ENCODE measurements at regions not wholly inside any gene's neighbourhood (a gene's known extent, or its start where the extent isn't known, plus 50 kb on each side); places are given as distances from the start of the nearest gene placed in this dataset.

DNA sequence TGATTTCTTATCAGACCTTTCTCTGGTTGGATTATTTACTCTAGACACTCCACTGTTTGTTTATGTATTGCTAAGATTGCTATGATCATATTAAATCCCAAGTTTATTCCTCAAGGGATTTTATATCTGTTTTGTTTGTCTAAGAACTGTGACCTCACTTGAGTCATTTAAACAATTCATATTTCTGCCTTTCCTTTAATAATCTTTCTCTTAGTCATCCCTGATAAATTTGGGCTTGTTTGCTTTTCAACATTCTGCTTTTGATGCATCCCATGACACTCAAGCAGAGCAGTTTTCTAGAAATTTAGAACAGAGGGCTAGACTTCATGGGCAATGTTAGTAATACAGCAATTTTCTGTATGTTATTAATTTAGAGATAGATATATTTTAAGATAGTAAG, 231.6 kb upstream of the TNC start:
- TF ChIP-seq, protein P1, sequence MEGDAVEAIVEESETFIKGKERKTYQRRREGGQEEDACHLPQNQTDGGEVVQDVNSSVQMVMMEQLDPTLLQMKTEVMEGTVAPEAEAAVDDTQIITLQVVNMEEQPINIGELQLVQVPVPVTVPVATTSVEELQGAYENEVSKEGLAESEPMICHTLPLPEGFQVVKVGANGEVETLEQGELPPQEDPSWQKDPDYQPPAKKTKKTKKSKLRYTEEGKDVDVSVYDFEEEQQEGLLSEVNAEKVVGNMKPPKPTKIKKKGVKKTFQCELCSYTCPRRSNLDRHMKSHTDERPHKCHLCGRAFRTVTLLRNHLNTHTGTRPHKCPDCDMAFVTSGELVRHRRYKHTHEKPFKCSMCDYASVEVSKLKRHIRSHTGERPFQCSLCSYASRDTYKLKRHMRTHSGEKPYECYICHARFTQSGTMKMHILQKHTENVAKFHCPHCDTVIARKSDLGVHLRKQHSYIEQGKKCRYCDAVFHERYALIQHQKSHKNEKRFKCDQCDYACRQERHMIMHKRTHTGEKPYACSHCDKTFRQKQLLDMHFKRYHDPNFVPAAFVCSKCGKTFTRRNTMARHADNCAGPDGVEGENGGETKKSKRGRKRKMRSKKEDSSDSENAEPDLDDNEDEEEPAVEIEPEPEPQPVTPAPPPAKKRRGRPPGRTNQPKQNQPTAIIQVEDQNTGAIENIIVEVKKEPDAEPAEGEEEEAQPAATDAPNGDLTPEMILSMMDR (optimal IDR thresholded peaks at IDR 0.05 in 1 of 3, IDR thresholded peaks at IDR 0.05 in 1 of 3, conservative IDR thresholded peaks at IDR 0.05 in 1 of 3; ENCODE audit: extremely low read depth in 1 of 3, insufficient read depth in 2 of 3, low read length in 3 of 3): no peak
- TF ChIP-seq EZH2 (IDR thresholded peaks at IDR 0.05; ENCODE audit: low read length): no peak
- Histone ChIP-seq H3K9ac (ENCODE audit: control insufficient read depth, extremely low read depth, insufficient read depth, low read length) (no peak overlapping the region), H3K9me3 (ENCODE audit: control insufficient read depth, low read depth, low read length) (no peaks in the 10 kb centered on the region), H4K20me1 (ENCODE audit: control insufficient read depth, extremely low read depth, insufficient read depth, low read length) (no peaks in the 10 kb centered on the region), H3K4me2 (ENCODE audit: control insufficient read depth, extremely low read depth, insufficient read depth, low read depth, low read length) (peak overlapping the region; percentile 10), H3K27ac (ENCODE audit: control insufficient read depth, insufficient read depth, low read length) (no peak overlapping the region), H3K27me3 (ENCODE audit: control insufficient read depth, extremely low read depth, insufficient read depth, low read length) (no peaks in the 10 kb centered on the region), H3K4me1 (ENCODE audit: control insufficient read depth, extremely low read depth, insufficient read depth, low read length) (peaks cover 16% of the 10 kb centered on the region), H3K79me2 (ENCODE audit: control insufficient read depth, insufficient read depth, low read length) (no peaks in the 10 kb centered on the region), H2AFZ (ENCODE audit: control insufficient read depth, low read length) (no peak overlapping the region), H3K4me3 (ENCODE audit: control insufficient read depth in 2 of 3, extremely low read depth in 1 of 3, insufficient read depth in 2 of 3, low read depth in 1 of 3, low read length in 3 of 3) (no peak overlapping the region), H3K9me1 (ENCODE audit: control insufficient read depth, extremely low read depth, insufficient read depth, low read length) (no peaks in the 10 kb centered on the region), H3K36me3 (ENCODE audit: control insufficient read depth in 2 of 2, extremely low read depth in 1 of 2, insufficient read depth in 2 of 2, low read length in 2 of 2) (no peaks in the 10 kb centered on the region)
- dilution Hi-C loops (cut with MboI; ENCODE audit: extremely low pct_ligation_motif_present, low sequenced_read_pairs): no loop called here
- no peak for FAIRE-seq
- no peak for DNase-seq (ENCODE audit: low read depth, low spot score)

DNA sequence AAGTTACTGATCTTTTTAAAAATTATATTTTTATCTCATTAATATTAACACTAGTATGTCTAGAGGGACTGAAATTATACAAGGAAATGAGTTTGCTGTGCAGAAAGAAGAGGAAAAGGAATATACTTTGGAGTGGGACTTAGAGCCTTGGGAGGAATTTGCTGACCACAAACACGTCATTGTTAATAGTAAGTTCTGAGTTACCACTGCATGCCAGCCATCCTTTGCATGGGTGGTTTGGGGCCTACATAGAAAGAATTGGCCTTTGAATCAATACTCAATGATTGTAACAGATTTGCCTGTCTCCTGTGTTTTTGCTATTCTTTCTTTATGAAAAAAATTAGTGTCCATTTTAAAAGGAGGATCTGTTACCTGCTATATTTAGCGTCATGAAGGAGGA, 232.6 kb upstream of the TNC start:
- DNase-seq (ENCODE audit: low read depth, low spot score) (no peak), FAIRE-seq (no peak)
- no peak overlapping the region for H3K4me2 ChIP-seq (ENCODE audit: control insufficient read depth, extremely low read depth, insufficient read depth, low read depth, low read length)
- H3K4me1 ChIP-seq (ENCODE audit: control insufficient read depth, extremely low read depth, insufficient read depth, low read length): peaks cover 16% of the 10 kb centered on the region
- H3K9me3 ChIP-seq (ENCODE audit: control insufficient read depth, low read depth, low read length): no peaks in the 10 kb centered on the region
- no peak overlapping the region for H3K27ac ChIP-seq (ENCODE audit: control insufficient read depth, insufficient read depth, low read length)
- no peaks in the 10 kb centered on the region for H3K9me1 ChIP-seq (ENCODE audit: control insufficient read depth, extremely low read depth, insufficient read depth, low read length)
- no peak overlapping the region for H3K4me3 ChIP-seq (ENCODE audit: control insufficient read depth in 2 of 3, extremely low read depth in 1 of 3, insufficient read depth in 2 of 3, low read depth in 1 of 3, low read length in 3 of 3)
- no peaks in the 10 kb centered on the region for H3K79me2 ChIP-seq (ENCODE audit: control insufficient read depth, insufficient read depth, low read length)
- H3K27me3 ChIP-seq (ENCODE audit: control insufficient read depth, extremely low read depth, insufficient read depth, low read length): no peaks in the 10 kb centered on the region
- H4K20me1 ChIP-seq (ENCODE audit: control insufficient read depth, extremely low read depth, insufficient read depth, low read length): no peaks in the 10 kb centered on the region
- H2AFZ ChIP-seq (ENCODE audit: control insufficient read depth, low read length): no peak overlapping the region
- H3K9ac ChIP-seq (ENCODE audit: control insufficient read depth, extremely low read depth, insufficient read depth, low read length): no peak overlapping the region
- no peak for TF ChIP-seq EZH2 (IDR thresholded peaks at IDR 0.05; ENCODE audit: low read length)
- TF ChIP-seq, protein P1 (optimal IDR thresholded peaks at IDR 0.05 in 1 of 3, IDR thresholded peaks at IDR 0.05 in 1 of 3, conservative IDR thresholded peaks at IDR 0.05 in 1 of 3; ENCODE audit: extremely low read depth in 1 of 3, insufficient read depth in 2 of 3, low read length in 3 of 3): no peak
- dilution Hi-C loops (cut with MboI; ENCODE audit: extremely low pct_ligation_motif_present, low sequenced_read_pairs): no loop called here
- no peaks in the 10 kb centered on the region for H3K36me3 ChIP-seq (ENCODE audit: control insufficient read depth in 2 of 2, extremely low read depth in 1 of 2, insufficient read depth in 2 of 2, low read length in 2 of 2)
